ENCODE measurements at regions not wholly inside any gene's neighbourhood (a gene's known extent, or its start where the extent isn't known, plus 50 kb on each side); places are given as distances from the start of the nearest gene placed in this dataset.

DNA sequence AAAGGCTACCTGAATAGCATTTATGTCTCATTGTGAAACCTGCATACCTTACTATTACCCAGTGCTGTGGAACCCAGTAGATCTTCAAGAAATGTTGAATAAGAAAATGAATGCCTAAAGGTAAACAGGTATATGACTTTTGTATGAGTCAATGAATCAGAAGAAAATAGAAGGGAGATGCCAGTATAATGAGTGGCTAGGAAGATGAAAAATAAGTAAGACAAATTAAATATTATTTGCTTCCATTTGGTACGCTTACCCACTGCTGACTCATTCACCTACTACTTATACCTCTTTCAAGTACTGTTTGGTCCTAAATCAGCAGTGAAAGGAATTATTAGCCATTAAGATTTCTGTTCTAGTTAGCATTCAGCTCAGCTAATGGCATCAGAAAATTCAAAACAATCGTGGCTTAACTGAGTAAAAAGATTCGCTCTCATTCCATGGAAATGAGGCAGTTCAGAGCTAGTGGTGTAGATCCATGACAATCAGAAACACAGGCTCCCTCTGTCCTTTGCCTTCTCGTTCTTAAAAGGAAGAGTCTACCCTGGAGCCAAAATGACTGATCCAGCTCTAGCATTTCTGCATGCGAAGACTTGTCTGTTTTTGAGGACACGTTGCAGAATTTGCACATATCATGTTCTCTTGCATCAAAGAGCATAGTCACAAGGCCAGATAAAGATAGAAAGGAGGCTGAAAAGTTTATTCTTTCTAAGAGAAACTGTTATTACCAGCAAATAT, 705.8 kb upstream of the USP15 start:
- H3K27ac Mint-ChIP-seq (ENCODE audit: unreplicated experiment): no peak overlapping the region

DNA sequence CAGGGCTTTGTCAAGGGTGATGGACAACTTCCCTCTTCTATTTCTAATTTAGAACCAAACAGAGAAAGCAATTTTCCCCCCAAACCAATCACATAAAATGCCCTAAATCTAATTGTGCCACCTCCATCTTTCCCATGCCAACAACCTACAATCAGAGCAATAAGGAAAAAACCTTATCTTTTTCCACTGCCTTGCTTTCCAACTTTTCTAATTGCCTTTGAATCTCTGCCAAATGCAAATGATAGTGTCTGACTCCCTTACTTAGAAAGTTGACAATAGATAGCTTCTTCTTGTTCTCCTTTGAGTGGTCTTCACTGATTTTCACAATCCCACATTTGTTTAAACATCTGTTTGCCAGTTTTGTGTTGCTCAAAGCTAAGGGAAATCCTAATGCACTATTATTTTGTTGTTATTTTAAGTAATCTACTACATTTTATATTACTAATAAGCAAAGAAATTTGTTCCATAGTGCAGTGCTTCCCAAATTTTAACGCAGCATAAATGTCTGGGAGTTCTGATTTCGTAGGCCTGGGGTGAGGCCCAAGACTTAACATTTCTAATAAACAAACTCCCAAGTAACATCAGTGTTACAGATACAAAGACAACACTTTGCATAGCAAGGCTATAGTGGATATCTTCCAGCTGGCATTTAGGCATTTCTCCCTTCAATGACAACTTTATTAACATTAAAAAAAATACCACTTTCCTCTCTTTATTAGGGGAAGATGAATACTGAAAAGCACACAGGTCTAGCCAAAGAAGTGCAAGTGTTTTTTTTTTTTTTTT, 696.3 kb upstream of the USP15 start:
- Mint-ChIP-seq H3K4me3 (ENCODE audit: low read depth, unreplicated experiment) (no peak overlapping the region), H3K9me3 (ENCODE audit: low read depth, unreplicated experiment) (peaks cover 2% of the 10 kb centered on the region), H3K27me3 (ENCODE audit: unreplicated experiment) (no peaks in the 10 kb centered on the region), H3K4me1 (ENCODE audit: low read depth, unreplicated experiment) (no peaks in the 10 kb centered on the region), H3K27ac (ENCODE audit: unreplicated experiment) (no peak overlapping the region), H3K36me3 (ENCODE audit: insufficient read depth, unreplicated experiment) (no peaks in the 10 kb centered on the region)
- DNase-seq: no peak
- no TSS peak for BruUV-seq (replicated peaks)
- CTCF ChIA-PET: no interaction called here
- TF ChIP-seq, protein P1, sequence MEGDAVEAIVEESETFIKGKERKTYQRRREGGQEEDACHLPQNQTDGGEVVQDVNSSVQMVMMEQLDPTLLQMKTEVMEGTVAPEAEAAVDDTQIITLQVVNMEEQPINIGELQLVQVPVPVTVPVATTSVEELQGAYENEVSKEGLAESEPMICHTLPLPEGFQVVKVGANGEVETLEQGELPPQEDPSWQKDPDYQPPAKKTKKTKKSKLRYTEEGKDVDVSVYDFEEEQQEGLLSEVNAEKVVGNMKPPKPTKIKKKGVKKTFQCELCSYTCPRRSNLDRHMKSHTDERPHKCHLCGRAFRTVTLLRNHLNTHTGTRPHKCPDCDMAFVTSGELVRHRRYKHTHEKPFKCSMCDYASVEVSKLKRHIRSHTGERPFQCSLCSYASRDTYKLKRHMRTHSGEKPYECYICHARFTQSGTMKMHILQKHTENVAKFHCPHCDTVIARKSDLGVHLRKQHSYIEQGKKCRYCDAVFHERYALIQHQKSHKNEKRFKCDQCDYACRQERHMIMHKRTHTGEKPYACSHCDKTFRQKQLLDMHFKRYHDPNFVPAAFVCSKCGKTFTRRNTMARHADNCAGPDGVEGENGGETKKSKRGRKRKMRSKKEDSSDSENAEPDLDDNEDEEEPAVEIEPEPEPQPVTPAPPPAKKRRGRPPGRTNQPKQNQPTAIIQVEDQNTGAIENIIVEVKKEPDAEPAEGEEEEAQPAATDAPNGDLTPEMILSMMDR (IDR thresholded peaks at IDR 0.05; ENCODE audit: unreplicated experiment): no peak
- intact Hi-C loops (cut with micrococcal nuclease; ENCODE audit: unreplicated experiment): no loop called here

More for the DNA sequence above, 705.8 kb upstream of the USP15 start:
- intact Hi-C loops (cut with micrococcal nuclease; ENCODE audit: unreplicated experiment): no loop called here
- peaks cover 5% of the 10 kb centered on the region for H3K9me3 Mint-ChIP-seq (ENCODE audit: low read depth, unreplicated experiment)
- TF ChIP-seq, protein P1 (IDR thresholded peaks at IDR 0.05; ENCODE audit: unreplicated experiment): no peak
- no peaks in the 10 kb centered on the region for H3K36me3 Mint-ChIP-seq (ENCODE audit: insufficient read depth, unreplicated experiment)
- CTCF ChIA-PET: no interaction called here
- no peaks in the 10 kb centered on the region for H3K4me1 Mint-ChIP-seq (ENCODE audit: low read depth, unreplicated experiment)
- no peak for DNase-seq
- no peak overlapping the region for H3K4me3 Mint-ChIP-seq (ENCODE audit: low read depth, unreplicated experiment)
- no TSS peak for BruUV-seq (replicated peaks)
- H3K27me3 Mint-ChIP-seq (ENCODE audit: unreplicated experiment): no peaks in the 10 kb centered on the region

DNA sequence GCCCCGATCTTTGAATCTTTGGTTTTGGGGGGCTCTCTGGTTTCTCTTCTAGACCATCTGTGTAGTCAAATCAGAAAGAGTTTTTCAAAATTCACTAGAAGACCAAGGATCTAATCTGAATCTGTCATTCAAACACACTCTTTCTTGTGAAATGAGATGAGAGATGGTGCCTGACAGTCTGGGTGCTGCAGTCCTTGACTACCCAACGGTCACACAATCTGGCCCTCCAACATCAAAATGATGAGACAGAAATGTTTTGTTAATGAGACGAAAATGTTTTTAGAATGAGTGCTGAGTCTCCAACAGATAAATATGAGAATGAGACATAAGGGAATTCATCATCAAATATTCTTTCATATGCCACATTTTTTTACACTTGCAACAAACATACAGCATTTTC, 695.7 kb upstream of the USP15 start:
- intact Hi-C loops (cut with micrococcal nuclease; ENCODE audit: unreplicated experiment): no loop called here
- H3K27me3 Mint-ChIP-seq (ENCODE audit: unreplicated experiment): no peaks in the 10 kb centered on the region
- H3K4me3 Mint-ChIP-seq (ENCODE audit: low read depth, unreplicated experiment): no peak overlapping the region
- H3K27ac Mint-ChIP-seq (ENCODE audit: unreplicated experiment): no peak overlapping the region
- BruUV-seq (replicated peaks): no TSS peak
- H3K36me3 Mint-ChIP-seq (ENCODE audit: insufficient read depth, unreplicated experiment): no peaks in the 10 kb centered on the region
- no peaks in the 10 kb centered on the region for H3K4me1 Mint-ChIP-seq (ENCODE audit: low read depth, unreplicated experiment)
- CTCF ChIA-PET: no interaction called here
- DNase-seq: no peak
- TF ChIP-seq, protein P1 (IDR thresholded peaks at IDR 0.05; ENCODE audit: unreplicated experiment): no peak
- no peaks in the 10 kb centered on the region for H3K9me3 Mint-ChIP-seq (ENCODE audit: low read depth, unreplicated experiment)

DNA sequence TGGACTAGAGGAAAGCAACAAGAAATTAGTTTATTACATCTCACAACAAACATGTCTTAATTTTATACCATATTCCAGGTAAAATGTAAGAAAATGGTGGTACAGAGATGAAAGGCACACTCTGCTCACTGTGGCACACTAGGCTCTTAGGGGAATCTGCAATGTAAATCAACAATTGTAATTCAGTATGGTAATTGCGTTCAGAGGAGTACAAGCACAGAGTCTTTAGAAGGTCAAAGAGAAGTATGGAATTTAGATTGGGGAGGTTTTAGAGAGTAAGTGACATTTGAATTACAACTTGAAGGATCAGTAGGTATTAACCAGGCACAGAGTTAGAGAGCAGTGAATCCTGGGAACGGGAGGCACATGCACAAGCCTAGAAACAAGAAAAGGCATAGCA, 694.0 kb upstream of the USP15 start:
- Mint-ChIP-seq H3K9me3 (ENCODE audit: low read depth, unreplicated experiment) (no peaks in the 10 kb centered on the region), H3K4me3 (ENCODE audit: low read depth, unreplicated experiment) (no peak overlapping the region), H3K27me3 (ENCODE audit: unreplicated experiment) (no peaks in the 10 kb centered on the region), H3K27ac (ENCODE audit: unreplicated experiment) (no peak overlapping the region), H3K4me1 (ENCODE audit: low read depth, unreplicated experiment) (no peaks in the 10 kb centered on the region), H3K36me3 (ENCODE audit: insufficient read depth, unreplicated experiment) (no peaks in the 10 kb centered on the region)
- no peak for DNase-seq
- no TSS peak for BruUV-seq (replicated peaks)
- CTCF ChIA-PET: no interaction called here
- intact Hi-C loops (cut with micrococcal nuclease; ENCODE audit: unreplicated experiment): no loop called here
- TF ChIP-seq, protein P1 (IDR thresholded peaks at IDR 0.05; ENCODE audit: unreplicated experiment): no peak

Measured in Calu3 (cell line).